GOT3 (cell line): ENCODE measurements at regions not wholly inside any gene's neighbourhood (a gene's known extent, or its start where the extent isn't known, plus 50 kb on each side); places are given as distances from the start of the nearest gene placed in this dataset.
"Not testable (repeated sequence)": the region's sequence is repeated elsewhere in the genome, so short reads cannot be mapped to it uniquely, and the experiment has no call there.

ENCODE experiments used
- DNase-seq: peaks from one replicate; lab custom pipeline; 2025; ENCODE audit warnings: mixed read lengths; lab: John Stamatoyannopoulos, UW

- no peak for DNase-seq
These were observed 562.8 kb downstream of the GALC start for GRCh38 chr14:87430214-87430613.

GRCh38 chr14:87419925-87420324, 573.1 kb downstream of the GALC start:
- no peak for DNase-seq

- DNase-seq, result no peak
These were observed 581.6 kb downstream of the GALC start for GRCh38 chr14:87411370-87411769.

DNA sequence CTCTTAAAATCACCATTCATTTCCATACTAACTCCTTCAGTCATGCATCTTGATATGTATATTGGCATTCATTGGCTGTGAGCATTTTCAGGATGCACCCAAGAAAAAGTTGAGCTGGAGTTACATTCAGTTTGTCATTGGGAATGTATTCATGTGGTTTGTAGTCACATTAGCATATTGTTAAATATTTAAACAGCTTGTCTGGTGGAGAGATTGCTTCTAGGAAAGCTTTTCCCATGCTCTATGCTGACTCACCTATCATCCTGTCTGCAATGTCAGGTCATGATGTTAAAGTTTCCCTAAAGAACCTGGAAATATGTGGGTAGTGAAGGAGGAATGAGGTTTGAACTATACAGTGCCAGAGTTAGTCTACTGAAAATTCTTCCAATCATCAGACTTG, 583.6 kb downstream of the GALC start:
- DNase-seq, result no peak

- DNase-seq, result no peak
These were observed 585.6 kb downstream of the GALC start for GRCh38 chr14:87407344-87407743.

DNA sequence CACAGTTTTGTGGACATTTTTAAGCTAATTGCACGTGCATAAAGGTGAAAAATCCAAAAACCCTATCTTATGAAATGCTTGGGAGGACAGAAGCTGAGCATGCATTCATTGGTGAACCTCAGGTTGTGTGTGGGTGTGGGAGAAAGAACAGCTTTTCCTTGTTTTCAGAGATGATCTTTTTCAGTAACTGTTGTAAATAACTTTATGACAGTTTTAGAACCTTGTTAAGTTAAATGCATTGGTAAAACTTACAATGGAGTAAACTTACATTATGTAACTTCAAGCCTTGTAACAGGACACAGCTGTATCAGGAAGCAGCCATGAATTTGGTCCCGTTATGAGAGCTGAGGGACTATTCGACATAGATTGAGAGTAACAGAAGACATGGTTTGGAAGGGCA, 587.4 kb downstream of the GALC start:
- DNase-seq, result no peak

DNA sequence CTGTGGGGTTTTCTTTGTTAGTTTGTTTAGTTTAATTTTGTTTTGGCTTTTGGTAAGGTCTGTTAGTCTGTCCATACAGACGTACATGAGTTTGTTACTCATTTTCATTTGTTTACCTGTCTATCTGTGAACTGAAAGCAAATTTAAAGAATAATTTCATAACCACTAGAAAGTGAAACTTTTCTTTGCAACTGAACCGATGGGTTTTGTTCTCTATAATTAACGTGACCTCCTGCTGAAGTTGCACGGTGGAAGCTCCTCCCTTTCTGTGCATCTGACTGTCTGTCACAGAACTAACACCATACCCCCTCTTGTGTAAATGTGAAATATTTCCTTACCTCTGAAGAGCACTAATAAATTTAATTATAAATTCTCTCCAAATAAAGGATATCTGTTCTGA, 595.5 kb downstream of the GALC start:
- DNase-seq, result no peak

DNA sequence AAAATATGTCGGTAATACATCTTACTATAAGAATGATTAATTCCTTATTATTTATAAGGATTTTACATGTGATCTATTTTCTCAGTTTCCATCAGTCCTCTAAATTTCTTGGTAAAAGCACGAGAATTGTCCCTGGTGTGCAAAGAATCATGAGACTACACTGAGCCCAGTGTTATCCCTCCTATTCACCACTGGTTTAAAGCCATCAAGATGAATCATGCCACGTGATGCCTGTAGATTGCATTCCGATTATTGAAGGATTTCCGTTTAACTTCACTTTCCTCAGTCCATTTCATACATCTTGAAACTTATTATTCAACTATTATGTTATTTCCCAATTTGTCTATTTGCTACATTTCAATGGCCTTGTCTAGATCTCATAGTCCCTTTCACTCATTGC, 601.9 kb downstream of the GALC start:
- no peak for DNase-seq

DNA sequence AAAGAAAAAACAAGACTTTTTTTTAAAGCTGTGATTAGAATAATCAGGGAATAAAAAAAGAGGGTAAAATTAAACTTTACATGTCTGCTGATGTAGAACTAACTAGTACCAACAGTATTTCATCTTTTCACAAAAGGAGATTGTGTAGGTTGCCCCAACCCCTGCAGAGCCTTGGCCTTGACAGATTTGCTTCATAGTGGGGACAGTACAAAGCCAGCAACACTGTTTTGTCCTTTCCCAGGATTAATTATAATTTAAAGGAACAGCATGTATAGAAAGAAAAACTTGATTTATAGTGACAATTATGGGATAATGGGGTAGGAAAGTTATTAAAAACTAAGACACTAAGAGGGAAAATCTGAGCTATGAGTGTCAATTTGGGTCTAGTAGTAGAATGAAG, 604.0 kb downstream of the GALC start:
- DNase-seq, result no peak

GRCh38 chr14:87387806-87388205, 605.2 kb downstream of the GALC start:
- DNase-seq, result no peak

DNA sequence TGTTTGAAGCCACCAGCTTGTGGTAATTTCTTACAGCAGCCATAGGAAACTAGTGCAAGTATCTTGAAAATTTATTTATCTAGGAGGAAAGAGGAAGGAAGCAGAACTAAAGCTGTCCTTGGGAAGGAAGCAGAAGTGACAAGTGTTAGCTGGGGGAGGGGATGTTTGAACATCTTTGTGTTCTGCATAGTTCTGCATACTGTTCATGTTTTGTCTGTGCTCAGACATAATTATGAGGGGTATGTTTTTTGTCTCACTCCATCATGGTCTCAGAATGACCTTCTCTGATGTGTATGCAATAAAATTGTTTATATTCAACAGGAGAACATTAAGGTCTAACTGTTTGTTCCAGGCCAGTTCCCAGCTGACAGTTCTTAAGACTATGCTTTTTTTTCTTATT, 606.5 kb downstream of the GALC start:
- DNase-seq, result no peak

- no peak for DNase-seq
These were observed 612.9 kb downstream of the GALC start for GRCh38 chr14:87380054-87380453.

DNA sequence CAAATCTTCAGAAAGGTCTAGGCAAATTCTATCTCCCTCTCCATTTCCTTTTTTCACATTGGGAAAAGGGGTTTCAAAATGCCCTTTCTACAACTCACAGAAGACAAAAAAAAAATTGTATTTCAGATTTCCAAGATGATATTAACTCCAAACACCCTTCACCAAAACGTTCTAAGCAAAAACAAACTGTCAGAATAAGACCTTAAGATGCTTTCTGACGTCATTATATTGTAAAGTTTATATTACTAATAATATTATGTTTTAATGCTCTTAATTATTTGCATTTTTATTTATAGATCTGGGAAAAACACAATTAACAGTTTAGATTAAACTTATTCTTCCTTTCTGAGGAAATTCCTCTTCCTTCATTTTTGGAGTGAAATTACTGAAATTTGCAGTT, 624.2 kb downstream of the GALC start:
- DNase-seq, result no peak

DNA sequence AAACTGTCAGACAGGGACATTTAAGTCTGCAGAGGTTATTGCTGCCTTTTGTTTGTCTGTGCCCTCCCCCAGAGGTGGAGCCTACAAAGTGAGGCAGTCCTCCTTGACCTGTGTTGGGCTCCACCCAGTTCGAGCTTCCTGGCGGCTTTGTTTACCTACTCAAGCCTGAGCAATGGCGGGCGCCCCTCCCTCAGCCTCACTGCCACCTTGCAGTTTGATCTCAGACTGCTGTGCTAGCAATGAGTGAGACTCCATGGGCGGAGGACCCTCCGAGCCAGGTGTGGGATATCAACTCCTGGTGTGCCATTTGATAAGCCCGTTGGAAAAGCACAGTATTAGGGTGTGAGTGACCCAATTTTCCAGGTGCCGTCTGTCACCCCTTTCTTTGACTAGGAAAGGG, 632.7 kb downstream of the GALC start:
- DNase-seq, result not testable (repeated sequence)

GRCh38 chr14:87351007-87351406, 642.0 kb downstream of the GALC start:
- DNase-seq, result no peak

GRCh38 chr14:87349921-87350320, 643.1 kb downstream of the GALC start:
- DNase-seq, result no peak

DNA sequence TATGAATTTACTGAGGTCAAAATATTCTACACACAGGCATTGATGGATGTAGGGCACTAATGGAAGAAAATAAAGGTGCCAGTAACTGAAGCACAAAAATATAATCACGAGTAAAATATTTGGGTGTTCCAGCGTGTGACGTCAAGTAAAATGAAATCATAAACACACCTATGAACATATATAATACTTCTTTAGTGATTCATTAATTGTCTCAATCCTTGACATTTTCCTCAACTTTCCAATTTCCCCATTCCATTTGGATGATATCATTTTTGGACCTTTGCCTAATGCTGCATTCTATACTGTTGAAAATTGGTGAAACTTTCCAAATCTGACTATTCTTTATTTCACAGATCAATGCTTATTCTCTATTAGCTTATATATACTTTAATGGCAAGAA, 649.3 kb downstream of the GALC start:
- no peak for DNase-seq

DNA sequence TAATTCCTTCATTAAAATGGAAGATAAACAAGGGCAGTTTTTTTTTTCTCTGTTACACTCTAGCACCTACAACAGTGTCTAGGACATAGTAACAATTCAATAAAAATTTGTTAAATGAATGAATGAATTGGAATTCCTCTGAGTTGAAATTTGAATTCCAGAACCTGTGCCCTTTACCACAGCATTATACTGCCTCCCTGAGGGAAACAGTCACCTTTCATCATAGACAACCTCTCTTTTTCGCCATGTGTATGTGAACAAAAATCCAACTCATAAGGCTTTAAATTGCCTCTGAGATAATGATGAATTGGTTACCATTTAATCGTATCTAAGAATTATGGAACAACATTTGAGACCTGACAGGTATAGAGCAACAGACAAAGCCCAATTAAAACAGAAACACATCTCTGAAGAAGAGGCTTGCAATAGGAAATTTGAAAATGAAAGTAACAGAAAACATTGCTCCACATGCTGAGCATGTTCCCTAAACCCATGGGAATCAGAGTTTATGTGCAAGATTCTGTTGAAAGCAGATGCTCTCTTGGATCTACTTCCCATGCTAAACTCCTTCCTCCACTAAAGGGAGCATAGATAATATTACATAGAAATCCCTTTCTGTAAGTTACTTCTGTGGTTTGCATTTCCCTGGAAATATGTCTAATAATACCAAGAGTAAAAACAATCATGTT, 657.8 kb downstream of the GALC start:
- no peak for DNase-seq

- DNase-seq, result no peak
These were observed 661.0 kb downstream of the GALC start for GRCh38 chr14:87331991-87332390.

- DNase-seq, result no peak
These were observed 667.2 kb downstream of the GALC start for GRCh38 chr14:87325741-87326140.

DNA sequence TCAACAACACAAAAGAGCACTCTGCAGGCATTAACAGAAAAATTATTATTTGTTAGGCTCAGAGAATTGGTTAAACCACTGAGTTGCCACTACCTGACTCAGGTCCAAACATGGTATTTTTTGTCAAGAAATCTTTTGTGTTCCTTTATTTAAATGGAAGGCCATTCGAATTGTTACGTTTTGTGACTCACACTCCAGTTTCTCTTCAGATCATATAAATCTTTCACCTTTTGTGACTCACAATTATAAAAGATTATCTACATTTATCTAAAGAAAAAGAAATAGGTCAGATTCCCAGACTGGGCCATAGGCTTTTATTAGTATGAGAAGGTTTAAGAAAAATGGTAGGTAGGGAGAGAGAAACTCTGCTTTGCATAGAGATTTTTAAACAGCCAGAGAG, 669.8 kb downstream of the GALC start:
- no peak for DNase-seq

DNA sequence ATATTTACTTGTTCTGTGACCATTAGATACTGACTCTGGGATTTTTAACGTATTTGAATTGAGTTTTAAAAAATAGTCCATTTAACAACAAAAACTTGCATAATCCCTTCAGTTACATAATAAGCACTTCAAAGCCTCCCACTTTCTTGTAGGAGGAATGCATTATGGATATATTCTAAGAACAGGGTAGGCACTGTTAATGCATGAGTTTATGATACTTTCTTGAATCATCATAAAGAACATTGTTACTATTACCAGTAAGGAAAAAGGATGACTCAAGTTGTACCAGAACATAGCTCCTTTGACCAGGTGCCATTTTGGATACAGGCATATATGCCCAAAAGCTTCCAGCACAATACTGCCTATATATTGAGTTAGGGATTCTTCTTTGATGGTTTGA, 671.4 kb downstream of the GALC start:
- no peak for DNase-seq

DNA sequence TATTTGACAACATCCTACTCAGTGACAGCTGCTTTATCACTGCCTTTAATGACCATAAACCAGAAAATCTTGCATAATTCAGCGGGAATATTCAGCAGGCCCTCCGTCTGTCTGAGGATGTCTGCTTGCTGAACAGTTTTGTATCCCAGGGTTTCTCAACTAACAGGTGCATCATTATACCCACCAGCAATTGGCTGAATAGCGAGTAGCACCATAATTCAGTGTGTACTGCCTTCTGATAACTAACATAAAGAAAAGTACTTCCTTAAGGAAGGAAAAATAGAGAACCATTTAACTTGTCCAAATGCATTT, 680.1 kb downstream of the GALC start:
- DNase-seq, result no peak

DNA sequence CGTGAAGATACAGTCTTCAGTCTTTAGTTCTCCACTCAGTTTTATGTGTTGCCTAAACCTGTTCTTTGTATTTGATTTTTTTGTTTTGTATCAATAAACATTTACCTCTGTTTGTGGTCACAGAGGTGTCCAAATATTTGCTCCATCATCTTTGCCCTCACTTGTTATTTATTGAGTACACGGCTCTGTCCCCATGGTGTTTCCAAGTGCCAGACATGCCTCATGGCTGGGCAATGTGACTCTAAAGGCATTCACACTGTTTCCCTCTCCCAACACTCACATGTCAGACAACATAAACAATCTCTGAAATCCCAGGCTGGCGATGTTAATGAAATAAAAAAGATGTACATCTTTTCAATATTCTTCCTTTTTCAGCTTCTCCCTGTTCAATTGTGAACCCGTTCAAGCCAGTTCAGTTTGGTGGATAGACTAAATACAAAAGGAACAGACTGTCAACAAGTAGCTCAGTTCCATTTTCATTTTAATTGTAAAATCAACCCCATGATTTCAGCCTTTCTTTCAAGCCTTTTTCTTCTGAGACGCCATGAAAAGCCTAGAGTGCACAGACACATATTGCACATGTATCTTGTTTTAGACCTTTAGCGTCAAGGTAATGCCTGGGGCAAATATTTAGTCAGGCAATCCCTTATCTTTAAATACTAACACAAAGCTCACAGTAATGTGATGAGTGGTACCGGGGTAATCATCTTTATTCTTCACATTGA, 680.7 kb downstream of the GALC start:
- no peak for DNase-seq
